NCI-H1048 (cell line): ENCODE measurements at regions not wholly inside any gene's neighbourhood (a gene's known extent, or its start where the extent isn't known, plus 50 kb on each side); places are given as distances from the start of the nearest gene placed in this dataset.

Experiments
- DNase-seq: peaks from one replicate; lab custom pipeline; 2025; lab: John Stamatoyannopoulos, UW

DNA sequence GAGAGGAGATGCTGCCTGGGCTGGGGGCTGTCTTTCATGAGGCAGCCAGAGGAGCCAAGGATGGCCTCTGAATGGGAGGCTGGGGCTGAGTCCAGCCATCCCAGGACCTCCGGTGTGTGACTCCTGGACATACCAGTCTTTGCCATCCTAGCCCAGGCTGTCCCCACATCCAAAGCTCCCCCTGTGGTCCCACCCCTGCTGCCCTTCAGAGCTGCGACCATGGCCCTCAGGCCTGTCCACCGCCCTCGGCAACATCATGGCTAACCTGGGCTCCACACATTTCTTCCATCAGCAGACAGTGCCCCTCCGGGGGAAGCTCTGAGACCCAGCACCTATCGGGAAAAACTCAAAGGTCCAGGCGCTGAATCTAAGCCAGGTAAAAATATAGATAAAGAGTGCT, 324.4 kb downstream of the MN1 start:
- no peak for DNase-seq

DNA sequence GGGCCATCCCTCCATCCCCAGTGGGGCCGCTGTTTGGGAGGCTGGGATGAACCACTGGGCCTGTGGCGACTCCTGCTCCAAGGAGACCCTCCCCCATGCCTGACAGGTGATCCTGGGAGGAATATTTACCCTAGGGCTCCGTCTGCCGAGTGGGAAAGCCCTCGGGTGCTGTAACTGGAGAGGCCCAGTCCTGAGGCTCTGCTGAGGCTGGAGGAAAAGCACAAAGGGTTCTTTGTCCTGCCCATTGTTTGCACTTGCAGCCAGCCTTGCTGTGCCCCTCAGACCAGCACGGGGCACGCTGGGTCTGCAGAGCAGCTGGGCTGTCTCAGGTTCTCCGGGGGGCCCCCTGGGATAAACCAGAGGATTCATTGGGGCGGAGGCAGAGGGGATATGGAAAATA, 321.1 kb downstream of the MN1 start:
- no peak for DNase-seq

DNA sequence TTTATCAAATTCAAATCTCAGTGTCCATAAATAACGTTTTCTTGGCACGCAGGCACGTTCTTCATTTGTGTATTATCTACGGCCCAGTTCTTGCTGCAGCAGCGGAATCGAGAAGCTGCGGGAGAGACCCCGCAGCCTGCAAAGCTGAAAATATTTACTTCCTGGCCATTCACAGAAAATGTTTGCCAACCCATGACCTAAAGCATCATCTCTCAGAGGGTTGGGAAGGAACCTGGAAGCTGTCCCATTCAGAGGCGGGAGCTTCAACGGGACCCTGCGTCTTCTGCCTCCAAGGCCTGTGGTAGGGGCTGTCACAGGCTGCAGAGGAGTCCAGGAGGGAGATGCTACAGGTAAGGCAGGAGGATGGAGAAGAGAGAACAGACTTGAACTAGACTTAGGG, 319.2 kb downstream of the MN1 start:
- no peak for DNase-seq

DNA sequence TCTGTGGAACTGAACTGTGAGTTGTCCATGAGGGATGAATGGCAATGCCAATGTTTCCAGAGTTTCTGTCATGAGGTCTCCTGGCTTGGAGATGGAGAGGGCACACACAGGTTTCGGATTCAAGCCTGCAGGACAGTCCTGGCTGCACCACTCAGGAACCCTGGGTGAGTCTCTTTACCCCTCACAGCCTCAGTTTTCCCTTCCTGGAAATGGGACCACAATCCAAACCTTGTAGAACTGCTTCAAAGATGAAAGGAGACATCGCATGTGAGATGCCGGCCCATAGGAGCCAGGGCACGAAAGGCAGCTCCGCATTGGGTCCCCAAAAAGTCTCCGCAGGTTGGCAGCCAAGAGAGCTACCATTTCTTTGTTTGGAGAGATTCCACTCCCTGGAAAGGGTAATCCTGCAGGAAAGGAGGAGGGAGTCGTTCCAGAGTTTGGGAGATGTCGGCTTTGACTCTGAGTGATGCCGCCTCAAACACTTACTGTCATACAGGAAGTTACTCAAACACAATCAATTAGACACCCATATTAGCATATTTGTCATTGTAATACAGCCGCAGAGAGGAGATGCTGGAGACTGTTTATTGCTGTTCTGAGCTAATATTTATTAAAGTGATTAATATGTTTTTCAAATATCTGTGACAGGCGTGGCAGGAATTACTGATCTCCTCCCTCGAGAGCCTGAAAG, 318.3 kb downstream of the MN1 start:
- DNase-seq = no peak

DNA sequence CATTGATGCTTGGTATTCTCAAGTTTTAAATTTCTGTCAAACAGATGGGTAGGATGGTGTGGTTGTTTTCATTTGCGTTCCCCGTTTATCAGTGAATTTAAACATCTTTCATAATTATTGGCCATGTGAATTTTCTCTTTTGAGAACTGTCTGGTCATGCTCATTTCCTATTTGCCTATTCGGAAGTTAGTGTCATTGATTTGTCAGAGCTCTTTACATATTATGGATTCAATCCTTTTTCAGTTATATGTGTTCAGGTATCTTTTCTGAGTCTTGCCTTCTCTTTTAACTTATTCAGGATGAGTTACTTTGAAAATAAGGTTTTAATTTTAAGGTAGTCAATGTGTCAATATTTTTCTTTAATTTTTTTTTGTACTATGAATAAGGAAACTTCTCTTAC, 315.7 kb downstream of the MN1 start:
- no peak for DNase-seq

DNA sequence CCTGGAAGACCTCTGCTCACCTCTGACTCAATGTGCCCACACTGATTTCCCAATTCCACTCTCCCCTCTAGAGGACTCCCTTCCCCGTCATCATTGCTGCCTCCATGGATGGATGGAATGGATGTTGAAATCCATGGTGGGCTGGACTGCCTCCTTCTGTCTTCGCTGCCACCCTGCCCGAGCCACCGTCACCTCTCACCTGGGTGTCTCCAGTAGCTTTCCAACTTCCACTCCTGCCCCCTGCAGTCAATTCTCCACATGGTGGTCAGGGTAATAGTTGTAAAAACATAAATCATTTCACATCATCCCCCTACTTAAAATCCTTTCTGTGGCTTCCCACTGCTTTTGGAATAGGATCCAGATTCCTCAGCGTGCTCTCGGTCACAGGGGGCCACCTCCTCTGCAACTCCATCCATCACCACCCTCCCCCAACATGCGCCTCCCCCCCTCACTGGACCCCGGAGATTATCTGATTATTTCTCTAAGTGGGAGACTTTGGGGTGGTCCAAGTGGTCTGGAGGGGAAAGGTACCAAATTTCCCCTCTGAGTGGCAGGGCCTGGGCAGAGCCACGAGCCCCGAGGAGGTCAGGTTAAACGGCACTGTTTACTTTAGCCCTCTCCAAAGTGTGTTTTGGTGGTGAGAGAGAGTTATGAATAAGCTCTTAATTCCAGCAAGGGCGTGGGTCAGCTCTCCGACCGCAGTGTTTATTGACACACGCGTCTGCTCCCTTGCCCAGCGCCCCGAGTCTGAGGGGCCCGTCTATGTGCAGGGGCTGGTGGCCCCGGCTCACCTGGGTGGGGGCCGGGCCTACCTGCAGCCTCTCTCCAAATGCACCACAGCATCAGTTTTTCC, 313.7 kb downstream of the MN1 start:
- no peak for DNase-seq

DNA sequence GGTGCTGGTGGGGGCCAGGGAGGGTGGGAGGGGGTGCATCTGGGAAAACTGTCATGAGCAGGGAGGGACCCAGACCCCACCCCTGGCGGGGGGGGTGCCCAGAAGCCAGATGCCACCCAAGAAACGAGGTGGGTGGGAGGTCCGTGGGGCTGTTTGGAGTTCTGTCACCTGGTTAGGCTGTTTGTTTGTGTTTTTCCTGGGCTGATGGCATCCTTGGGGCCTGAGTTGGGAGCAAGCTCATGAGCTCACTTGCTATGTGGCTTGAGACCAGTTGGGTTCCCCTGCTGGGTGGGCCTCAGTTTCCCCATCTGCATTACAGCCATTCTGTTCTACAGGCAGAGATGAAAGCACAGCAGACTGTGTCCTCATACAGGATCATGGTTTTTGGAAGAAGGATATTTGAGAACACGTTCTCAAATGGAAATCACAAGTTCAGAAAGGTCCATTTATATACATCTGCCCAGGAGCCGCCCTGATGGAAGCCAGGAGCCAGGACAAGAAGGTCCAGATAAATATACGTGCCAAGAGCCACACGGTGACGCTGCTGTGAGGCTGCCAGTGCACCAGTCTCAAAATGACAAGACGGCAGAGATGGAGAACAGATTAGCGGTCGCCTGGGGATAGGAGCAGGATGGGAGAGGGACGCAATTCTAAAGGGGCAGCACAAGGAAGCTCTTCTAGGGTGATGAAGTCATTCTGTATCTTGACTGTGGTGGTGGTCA, 312.9 kb downstream of the MN1 start:
- DNase-seq = no peak

DNA sequence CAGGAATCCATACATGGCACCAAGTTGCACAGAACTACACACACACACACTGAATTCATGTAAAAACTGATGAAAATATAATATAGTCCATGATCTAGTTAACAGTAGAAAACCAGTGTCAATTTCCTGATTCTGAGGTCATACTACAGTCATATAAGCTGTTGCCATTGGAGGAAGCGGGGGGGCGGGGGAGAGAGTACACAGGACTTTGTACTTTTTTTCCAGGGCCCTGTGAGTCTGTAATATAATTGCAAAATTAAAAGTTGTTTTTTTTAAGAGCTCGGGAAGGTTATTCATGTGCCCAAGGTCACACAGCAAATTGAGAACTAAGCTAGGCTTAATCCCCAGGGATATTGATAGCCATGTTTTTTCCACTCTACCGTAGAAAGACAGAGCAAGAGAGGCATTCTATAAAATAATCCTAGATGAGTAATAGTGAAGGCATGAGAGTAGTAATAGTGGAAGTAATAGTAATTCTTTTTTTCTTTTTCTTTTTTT, 312.3 kb downstream of the MN1 start:
- DNase-seq = no peak

DNA sequence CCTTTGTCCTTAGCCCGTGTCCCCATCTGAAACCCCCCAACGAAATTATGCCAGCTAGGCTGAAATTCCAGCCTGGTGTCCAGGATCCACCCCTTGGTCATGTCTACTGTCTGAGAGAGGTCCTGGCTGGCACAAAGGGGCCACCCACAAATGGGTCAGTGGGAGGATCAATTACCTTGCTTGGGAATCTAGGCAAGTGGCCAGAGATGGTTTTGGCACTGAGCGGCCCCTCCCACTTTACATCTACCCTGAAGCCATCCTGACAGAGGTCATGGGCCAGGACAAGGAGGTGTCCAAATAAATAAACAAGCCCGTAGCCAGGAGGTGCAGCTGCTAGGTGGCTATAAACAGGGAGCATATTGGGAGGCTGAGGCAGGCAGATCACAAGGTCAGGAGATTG, 311.5 kb downstream of the MN1 start:
- no peak for DNase-seq

DNA sequence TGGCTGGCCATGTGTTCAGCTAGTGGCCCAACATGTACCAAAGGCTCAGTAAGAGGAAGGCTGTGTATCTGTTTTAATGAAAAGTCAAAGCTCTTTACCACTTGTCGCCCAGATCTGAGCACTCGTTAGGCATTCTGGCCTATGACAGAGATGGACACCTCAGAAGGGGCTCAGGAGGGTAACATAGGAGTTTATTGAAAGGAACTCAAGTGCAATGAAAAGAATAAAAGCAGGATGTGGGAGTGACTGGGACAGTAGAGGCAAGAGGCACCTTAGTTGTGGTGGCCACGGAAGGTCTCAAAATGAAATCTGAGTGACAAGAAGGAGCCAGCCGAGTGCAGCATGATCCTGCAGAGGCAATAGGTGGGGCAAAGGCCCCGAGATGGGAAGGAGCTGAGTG, 309.7 kb downstream of the MN1 start:
- no peak for DNase-seq

DNA sequence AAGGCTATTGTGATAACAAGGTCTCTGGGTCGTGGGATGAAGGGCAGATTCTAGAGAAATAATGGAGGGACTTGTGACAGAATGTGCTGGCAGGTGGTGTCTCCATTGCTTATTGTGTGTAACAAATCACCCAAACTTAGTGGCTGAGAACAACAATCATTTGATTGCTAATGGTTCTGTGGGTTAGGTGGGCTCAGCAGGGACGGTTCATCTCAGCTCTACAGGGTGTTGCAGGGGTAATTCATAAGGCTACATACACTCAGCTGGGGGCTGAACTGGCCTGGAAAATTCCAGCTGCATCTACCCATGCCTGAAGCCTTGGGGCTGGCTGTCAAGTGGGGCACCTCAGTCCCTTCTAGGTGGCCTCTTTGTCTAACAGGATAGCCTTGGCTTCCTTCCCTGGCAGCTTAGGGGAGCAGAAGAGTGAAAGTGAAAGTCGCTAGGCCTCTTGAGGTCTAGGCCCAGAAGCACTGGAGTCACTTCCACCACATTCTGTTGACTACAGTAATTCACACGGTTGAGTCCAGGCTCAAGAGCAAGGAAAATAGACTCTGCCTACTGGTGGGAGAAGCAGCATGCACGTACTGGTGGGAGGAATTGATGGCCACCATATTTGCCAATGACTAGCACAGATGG, 308.9 kb downstream of the MN1 start:
- no peak for DNase-seq

DNA sequence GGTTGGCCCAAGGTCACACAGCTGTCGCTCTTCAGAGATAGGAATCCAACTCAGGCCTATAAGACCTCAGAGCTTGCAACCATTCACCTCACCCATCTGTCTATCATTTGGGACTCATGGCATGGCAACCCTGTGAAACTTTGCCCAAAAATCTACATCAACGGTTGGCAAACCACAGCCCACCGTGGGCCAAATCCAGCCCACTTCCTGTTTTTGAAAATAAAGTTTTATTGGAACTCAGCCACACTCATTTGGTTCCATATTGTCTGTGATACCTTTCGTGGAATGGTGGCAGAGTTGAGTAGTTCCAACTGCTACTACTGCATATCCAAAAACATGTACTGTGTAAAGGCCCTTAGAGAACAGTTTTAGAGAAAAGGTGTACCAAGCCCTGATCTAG, 307.8 kb downstream of the MN1 start:
- DNase-seq = no peak

DNA sequence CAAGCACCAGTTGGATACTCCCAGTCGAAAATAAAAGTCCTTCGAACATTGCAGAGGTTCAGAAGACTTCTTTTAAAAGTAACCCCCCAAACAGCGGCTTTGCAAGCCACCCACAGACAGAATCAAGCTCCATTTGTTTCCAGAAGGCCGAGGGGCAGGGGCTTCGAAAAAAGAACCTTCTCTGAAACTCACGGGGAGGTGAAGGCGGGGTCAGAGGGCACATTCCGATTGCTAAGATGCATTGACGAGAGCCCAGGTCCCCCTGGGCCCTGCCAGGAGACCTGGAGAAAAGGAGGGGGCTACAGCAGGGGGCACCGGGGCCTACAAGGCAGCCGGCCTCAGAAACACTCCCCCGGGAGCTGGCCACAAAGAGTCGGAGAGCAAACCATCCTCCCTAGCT, 306.8 kb downstream of the MN1 start:
- DNase-seq = no peak

DNA sequence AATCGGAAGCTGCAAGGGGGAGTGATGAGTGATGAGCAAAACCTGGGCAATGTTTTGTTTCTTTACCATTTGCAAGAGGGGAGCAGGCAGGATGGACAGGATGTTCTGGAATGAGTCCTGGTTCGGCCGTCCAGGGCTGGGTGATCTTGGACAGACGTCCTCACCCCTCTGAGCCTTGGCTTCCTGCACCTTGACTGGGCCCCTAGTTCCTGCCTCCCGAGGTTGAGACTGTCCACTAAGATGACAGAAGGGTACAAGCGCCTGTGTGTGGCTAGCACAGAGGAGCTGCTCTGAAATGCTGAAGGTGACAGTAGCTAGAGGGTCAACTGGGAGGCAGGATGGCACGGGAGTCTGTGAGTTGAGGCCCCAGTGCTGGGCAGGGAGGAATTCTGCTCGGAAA, 306.2 kb downstream of the MN1 start:
- DNase-seq = no peak

DNA sequence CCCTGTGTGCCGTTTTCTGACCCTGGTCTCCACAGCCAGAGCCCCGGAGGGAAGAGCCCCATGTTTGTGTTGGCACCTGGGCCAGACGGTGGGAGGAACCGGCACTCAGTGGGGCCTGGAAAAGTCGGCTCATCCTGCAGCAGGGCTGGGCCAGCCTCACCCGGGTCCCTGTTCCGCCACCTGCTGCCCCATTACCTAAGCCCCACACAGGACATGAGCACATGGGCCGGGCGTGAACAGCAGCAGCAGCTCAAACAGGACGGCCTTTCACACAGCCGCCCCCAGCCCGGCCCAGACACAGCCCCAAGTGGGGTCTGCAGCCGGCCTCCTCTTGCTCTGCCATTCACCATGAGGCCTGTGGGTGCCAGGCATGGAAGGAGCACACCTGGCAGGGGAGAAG, 302.4 kb downstream of the MN1 start:
- no peak for DNase-seq

DNA sequence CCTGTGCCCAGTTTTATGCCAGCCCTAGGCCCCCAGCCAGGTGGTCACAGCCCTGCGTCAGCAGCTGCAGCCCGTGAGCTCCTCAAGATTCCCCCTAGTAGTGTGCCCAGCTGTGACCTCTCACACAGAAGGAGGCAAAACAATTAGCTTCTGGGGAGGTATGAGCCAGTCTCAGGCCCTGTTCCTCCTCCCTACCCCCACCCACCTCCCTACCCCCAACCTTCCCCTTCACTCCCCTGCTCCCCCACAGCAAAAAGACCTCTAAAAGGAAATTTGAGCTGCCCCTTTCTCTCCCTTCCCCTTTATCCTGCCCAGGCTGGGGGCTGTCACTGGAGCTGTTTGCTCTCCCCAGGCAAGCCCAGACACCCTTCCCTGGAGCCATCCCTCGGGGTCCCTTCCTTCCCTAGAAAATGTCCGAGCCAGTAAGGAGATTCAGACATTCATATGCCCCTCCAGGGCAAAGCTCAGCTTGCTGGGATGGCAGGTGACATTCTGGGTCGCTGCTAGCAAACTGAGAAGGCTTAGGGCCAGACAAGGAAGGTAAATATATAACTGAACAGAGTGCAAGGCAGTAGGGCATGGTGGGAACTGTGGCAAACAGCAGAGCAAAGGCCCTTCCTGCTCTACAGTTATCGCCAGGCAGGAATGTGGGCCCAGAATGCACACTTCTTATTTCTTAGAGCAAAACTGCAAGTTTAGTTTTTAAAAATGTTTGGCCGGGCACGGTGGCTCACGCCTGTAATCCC, 300.2 kb downstream of the MN1 start:
- no peak for DNase-seq

DNA sequence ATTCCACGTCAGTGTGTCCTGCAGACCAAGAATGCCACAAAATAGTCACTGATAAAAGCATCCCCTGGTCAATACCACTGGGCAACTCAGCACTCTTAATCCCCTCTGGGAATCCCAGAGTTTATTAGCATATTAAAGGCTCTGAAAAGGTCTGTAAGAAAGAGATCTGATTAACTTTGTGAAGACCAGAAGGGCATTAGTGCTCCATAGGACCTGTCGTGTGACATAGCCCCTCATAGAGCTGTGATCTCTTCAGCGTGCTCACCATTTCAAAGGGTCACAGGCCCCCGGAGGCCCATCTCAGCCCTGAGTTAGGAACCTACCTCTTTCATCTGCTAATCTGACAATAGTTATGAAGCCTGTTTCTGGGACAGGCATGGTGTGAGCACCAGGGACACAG, 299.2 kb downstream of the MN1 start:
- no peak for DNase-seq

DNA sequence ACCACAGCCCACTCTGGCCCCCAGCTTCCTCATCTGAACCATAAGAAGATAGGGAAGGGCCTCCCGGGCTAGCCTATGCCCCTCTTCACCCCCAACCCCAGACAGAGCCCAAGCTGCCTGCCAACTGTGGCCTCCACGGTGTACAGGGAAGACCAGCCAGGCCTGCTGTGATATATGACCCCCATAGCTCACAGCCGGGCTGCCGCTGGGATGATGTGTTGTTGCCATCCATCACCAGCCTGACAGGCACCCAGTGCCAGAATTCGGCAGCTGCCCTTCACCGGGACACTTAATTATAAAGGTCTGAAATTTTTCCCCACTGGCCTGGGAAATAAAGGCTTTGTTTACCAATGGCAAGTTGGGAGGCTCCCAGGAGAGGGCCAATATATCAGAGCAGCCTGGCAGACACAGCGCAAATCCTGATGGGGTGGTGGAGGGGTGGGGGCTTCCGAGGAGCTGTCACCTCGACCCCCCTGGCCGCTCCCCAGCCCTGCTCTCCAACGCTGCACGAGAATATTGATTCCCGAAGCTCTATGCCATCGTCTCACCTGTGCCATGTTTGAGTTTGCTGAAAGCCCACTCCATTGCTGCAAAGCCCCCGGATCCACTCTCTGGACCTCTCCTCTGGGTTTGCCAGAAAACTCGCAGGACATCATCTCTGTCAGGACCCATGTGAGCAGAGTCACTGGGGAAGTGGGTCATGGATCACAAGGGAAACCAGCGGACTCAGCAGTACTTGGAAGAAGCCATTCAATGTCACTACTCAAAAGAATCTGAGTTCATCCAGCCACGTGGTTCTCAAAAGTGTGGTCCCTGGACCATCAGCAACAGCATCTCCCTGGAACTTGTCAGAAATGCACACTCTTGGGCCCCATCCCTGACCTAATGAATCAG, 296.9 kb downstream of the MN1 start:
- DNase-seq = no peak

DNA sequence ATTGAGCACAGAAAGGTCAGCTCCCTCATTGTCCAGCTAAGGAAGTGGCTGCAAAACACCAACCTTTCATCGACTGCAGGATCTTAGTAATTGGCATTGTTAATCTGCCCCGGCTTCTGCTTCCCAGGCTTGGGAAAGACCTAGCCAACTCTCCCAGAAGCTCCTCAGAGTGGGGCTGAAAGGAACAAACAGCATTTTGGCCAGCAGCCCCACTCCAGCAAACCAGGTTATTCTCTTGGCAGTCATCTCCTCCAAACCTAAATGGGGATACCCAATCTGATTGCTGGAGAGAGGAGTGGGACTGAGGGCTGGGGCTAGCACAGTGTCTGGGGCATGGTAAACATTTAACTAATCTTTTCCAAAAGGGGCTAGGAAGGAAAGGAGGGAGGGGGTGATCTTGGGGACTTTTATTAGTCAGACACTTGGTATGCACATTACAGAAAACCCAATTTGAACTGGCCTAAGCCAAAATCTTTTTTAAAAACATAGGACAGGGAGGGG, 294.4 kb downstream of the MN1 start:
- DNase-seq = no peak

DNA sequence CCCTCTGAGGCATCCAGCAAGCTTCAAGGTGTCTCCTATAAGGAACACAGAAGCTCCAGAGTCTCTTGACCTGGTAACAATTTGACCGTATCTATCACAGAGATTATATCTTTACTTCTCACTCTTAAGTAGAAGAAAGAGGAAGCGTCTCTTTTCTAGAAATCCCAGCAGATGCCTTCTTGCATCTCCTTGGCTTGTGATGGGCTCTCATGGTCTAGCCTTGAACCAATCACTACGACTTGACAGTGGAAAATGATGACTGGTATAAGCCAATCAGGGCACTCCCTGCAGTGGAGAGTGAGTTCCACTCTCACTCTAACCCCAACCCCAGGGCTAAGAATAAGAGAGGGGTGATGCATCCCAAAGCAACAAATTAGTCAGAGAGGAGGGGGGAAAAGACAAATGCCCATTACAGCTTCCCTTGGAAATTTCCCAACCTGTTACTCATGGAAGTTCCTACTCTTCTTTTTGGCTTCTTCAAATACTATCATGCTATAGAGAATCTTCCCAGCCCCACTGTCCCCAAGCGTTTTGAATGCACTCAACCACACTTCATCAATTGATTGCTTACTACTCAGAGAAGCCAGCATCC, 293.5 kb downstream of the MN1 start:
- no peak for DNase-seq
